ENCODE measurements at regions not wholly inside any gene's neighbourhood (a gene's known extent, or its start where the extent isn't known, plus 50 kb on each side); places are given as distances from the start of the nearest gene placed in this dataset.

DNA sequence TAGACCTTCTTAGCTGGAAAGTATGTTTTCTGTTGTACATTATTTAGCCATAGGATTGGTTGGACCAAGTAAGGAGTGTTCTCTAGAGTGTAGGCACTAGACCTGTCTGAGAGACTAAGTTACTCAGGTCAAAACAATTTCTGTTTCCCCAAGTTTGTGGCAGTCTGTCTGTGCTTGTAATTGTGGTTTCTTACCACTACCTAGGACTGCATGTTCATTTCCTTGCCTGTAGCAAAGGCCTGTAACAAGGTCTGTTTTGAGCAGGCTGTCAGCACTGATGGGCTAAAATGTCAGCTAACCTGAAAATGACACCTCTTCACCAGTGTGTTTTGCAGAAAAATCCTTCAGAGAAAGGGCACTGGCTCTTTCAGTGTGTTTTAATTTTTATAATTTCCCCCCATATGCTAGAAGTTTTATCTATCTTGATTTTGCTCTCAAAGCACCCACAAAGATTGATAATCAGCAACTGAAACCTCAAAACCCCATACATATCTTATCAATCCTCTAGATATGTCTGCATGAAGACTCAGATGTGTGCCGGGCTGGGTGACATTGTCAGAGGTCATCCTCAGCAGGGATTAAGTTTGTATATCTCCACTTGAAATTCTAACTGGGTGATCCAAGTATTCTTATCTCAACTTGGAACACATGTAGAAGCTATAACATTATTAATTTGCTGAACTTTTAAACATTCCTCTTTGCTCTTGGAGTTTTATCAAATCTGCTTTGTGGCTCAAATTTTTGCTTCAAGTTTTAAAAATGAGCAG, 50.7 kb upstream of the ST6GALNAC3 start:
- ATAC-seq (no peak), DNase-seq (no peak)
- intact Hi-C loops (cut with micrococcal nuclease), result no loop called here
